IPS DF 6.9 (cell line): ENCODE measurements at regions not wholly inside any gene's neighbourhood (a gene's known extent, or its start where the extent isn't known, plus 50 kb on each side); places are given as distances from the start of the nearest gene placed in this dataset.

Experiments used
- DNase-seq: peaks from one replicate; pipeline ENCODE4 v3.0.0-alpha.2; 2013; ENCODE audit warnings: low read depth, low spot score
- H3K27ac ChIP-seq: one replicate; pipeline ENCODE4 v1.5.1; 2013; ENCODE audit warnings: low read length, control low read depth
- H3K27me3 ChIP-seq: 2 replicates; pipeline ENCODE4 v1.6.1; 2013; ENCODE audit warnings: mild to moderate bottlenecking, low read length; ENCODE audit not compliant: control insufficient read depth, insufficient read depth
- H3K36me3 ChIP-seq: 2 replicates; pipeline ENCODE4 v1.6.1; 2013; ENCODE audit warnings: low read length; ENCODE audit not compliant: control insufficient read depth, insufficient read depth
- H3K4me1 ChIP-seq: 2 replicates; pipeline ENCODE4 v1.6.1; 2013; ENCODE audit warnings: low read length; ENCODE audit not compliant: control insufficient read depth, insufficient read depth
- H3K4me3 ChIP-seq: 2 replicates; pipeline ENCODE4 v1.5.1; 2013; ENCODE audit warnings: mild to moderate bottlenecking, low read length
- H3K9me3 ChIP-seq: 2 replicates; pipeline ENCODE4 v1.6.1; 2013; ENCODE audit warnings: low read length, inconsistent platforms; ENCODE audit not compliant: control insufficient read depth, insufficient read depth
- WGBS: extraction: QIAGEN DNeasy Blood & Tissue Kit; methylation state at CpG from one replicate; pipeline ENCODE4 v1.1.7; 2013; ENCODE audit warnings: mixed read lengths, missing lambda C conversion rate; ENCODE audit not compliant: insufficient read length, insufficient coverage; 5-methylcytosine and 5-hydroxymethylcytosine counted together

DNA sequence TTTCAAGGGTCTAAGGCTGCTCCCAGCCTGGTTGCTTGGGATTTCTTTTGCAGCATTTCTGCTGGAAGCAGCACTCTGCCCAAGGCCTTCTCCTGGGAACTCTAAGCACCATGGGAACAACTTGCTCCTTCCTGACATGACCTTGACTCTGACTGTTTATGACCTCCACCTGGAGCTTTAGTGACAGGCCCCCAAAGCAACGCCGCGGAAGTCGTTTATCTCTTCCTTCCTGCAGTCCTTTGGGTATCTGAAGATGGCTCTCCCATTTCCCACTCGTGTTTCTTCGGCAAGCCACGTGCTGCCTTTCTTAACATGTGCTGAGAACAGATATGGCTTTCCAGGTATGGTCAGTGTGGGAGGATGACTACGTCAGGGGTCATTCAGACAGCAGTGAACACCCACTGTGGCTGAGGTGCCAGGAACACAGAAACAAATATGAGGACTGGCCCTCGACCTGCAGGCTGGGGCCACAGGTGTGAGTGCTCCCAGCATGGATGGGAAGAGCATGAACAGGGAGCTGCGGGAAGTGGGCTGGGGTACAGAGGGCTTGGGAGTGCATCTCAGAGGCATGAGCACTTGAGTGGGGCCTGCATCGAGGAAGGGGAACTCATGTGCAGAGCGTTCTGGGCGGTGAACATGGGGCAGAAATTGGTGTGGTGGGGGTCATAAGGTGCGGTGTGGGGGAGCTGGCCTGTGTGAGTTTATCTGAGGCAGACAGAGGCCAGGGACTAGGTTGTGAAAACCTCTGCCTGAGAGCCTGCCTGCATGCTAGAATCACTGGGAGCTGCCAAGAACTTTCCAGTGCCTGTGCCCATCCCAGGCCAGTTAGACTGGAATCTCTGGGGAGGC, 140.5 kb downstream of the TSN start:
- Histone ChIP-seq H3K27me3 (no peaks in the 10 kb centered on the region), H3K36me3 (no peaks in the 10 kb centered on the region), H3K4me3 (no peak overlapping the region), H3K27ac (no peak overlapping the region), H3K9me3 (no peaks in the 10 kb centered on the region), H3K4me1 (no peaks in the 10 kb centered on the region)
- WGBS = no CpG with 5 or more reads among the region's 14 CpGs
- DNase-seq = no peak

DNA sequence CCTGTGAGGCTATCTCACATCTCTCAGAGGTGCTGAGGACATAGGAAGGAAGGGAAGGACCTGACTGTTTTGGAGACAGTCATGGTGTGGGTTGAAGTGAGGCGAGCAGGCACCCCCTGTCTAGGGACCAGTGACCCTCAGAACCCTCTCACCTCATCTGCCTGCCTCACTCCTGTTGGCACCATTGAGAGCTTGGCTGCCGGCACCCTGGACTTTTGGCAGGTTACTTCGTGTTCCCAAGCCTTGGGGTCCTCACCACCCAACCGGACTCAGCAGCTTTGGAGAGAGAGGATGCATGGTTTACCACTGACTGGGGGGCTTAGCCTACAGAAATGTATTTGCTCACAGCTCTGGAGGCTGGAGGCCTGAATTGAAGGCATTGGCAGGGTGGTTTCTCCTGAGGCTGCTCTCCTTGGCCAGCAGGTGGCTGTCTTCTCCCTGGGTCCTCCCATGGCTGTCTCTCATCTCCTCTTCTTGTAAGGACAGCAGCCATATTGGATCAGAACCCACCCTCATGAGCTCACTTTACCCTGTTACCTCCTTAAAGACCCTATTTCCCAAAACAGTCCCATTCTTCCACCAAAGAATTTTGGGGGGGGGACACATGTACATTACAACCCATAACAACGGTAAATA, 142.0 kb downstream of the TSN start:
- no peaks in the 10 kb centered on the region for H3K9me3 ChIP-seq
- no peak overlapping the region for H3K4me3 ChIP-seq
- H3K36me3 ChIP-seq = no peaks in the 10 kb centered on the region
- no peaks in the 10 kb centered on the region for H3K27me3 ChIP-seq
- H3K27ac ChIP-seq = no peak overlapping the region
- WGBS = no CpG with 5 or more reads among the region's 5 CpGs
- no peaks in the 10 kb centered on the region; the same call in 1 of the 2 replicates for H3K4me1 ChIP-seq
- peak; percentile 9 for DNase-seq

DNA sequence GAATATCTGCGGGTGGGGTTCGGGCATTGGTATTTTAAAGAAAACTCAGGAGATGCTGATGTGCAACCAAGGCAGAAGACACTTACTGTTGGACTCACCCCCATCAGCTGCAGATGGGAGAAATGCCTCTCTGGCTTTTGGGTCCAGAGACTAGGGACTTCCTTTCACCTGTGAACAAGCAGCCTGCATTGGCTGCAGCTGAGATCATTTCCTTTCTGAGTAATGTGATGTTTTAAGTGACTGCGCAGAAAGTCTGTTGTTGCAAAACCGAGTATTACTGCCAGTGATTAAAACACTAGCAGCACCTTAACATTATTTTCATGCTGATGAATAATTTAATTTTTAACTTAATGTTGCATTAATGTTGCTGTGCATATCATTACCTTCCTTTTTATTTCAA, 143.0 kb downstream of the TSN start:
- H3K4me1 ChIP-seq = no peaks in the 10 kb centered on the region; the same call in 1 of the 2 replicates
- no peak overlapping the region for H3K27ac ChIP-seq
- no peaks in the 10 kb centered on the region for H3K27me3 ChIP-seq
- no peaks in the 10 kb centered on the region for H3K9me3 ChIP-seq
- WGBS = no CpG with 5 or more reads among the region's 4 CpGs
- no peak overlapping the region for H3K4me3 ChIP-seq
- no peak for DNase-seq
- H3K36me3 ChIP-seq = no peaks in the 10 kb centered on the region

DNA sequence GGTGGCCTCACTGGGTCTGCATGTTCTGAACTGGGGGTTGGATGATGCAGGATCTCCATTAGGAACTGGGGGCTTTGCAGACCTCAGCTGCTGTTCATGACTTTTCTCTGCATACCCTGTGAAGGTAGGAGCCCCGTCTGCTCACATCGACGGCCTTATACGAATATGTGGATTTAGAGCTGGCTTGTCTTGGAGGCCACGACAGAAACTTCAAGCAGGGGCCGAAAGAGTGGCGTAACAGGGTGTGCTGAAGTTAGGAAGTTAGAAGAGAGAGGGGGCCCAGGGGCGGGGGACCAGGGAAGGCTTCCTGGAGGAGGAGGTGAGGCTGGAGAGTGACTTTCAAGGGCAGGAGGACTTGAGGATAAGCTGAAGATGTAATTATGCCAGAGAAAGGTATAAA, 144.9 kb downstream of the TSN start:
- Histone ChIP-seq H3K27me3 (no peaks in the 10 kb centered on the region), H3K9me3 (no peaks in the 10 kb centered on the region), H3K27ac (no peak overlapping the region), H3K36me3 (no peaks in the 10 kb centered on the region), H3K4me3 (no peak overlapping the region), H3K4me1 (no peaks in the 10 kb centered on the region; the same call in 1 of the 2 replicates)
- no peak for DNase-seq
- no CpG with 5 or more reads among the region's 8 CpGs for WGBS

DNA sequence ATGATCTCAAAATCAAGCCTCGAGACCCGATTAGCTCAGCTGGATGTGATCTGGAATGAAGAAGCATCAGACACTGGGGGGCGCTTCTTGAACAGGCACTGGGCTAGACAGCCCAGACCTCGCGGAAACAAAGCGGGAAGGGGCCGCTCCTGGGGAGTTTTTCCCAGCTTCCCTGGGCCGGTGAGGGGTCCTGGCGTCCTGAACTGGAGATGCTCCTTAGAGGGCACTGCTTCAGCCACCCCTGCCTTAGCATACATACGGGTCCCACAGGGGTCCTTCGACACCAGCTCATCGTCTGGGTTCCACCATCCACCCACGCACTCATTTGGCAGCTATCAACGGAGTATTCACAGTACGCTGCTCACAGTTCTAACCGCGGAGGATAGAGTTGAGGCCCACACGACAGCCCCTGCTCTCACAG, 146.7 kb downstream of the TSN start:
- H3K27ac ChIP-seq = no peak overlapping the region
- no peaks in the 10 kb centered on the region for H3K9me3 ChIP-seq
- no peaks in the 10 kb centered on the region for H3K27me3 ChIP-seq
- H3K4me1 ChIP-seq = no peaks in the 10 kb centered on the region; the same call in 1 of the 2 replicates
- DNase-seq = peak; percentile 18
- no peaks in the 10 kb centered on the region for H3K36me3 ChIP-seq
- H3K4me3 ChIP-seq = no peak overlapping the region
- no CpG with 5 or more reads among the region's 18 CpGs for WGBS

DNA sequence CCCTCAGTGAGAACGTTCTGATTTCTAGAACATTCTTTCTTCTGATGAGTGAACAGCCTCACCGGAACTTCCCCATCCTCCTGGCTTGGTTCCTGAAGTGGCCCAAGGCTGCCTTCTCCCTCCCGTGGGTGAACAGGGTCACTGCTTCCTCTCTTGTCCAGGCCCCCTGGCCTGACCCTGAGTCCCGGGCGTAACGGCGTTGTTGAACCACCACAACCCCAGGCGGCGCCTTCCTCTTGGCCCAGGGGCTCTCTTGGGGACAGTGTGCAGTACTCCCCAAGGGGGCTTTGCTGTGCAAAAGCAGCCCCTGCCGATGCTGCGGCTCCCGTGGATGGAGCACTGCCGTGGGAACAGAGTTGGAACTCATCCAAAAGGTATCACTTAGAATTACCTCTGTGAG, 147.2 kb downstream of the TSN start:
- Histone ChIP-seq H3K27me3 (no peaks in the 10 kb centered on the region), H3K4me3 (no peak overlapping the region)
- no peak for DNase-seq

DNA sequence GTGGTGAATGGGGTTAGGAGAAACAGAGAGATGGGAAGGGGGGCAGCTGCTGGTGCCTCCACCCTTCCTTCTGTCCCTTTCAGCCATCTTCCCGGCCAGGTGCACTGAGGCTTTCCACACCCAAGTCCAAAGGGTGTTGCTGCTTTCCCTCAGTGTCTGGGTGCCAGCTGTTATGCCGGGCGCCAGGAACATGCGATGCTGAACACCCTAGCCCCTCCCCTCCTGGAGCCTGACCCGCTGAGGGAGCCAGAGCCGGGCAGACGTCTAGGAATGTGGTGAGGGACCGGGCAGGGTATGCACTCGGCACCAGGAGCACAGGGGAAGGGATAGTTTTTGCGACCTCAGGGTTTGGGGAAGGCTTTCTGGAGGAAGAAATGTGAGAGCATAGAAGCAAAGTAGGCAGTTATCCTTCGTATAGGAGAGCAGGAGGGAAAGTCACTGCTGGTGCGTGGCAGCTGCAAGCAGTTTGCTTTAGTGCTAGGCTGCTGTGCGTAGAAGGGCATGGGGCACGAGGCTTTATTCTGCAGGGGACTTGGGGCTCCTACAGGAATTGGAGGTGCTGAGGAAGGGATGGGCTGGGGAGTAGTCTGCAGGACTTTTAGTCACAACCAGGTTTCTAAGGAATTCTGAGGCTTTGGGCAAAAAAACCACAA, 147.7 kb downstream of the TSN start:
- Histone ChIP-seq H3K4me3 (no peak overlapping the region), H3K36me3 (no peaks in the 10 kb centered on the region), H3K27me3 (no peaks in the 10 kb centered on the region), H3K27ac (no peak overlapping the region), H3K9me3 (no peaks in the 10 kb centered on the region), H3K4me1 (no peaks in the 10 kb centered on the region; the same call in 1 of the 2 replicates)
- WGBS = no CpG with 5 or more reads among the region's 14 CpGs
- DNase-seq = no peak

More for the DNA sequence above, 147.2 kb downstream of the TSN start:
- H3K27ac ChIP-seq = no peak overlapping the region
- no peaks in the 10 kb centered on the region for H3K9me3 ChIP-seq
- H3K4me1 ChIP-seq = no peaks in the 10 kb centered on the region; the same call in 1 of the 2 replicates
- WGBS = no CpG with 5 or more reads among the region's 13 CpGs
- H3K36me3 ChIP-seq = no peaks in the 10 kb centered on the region

DNA sequence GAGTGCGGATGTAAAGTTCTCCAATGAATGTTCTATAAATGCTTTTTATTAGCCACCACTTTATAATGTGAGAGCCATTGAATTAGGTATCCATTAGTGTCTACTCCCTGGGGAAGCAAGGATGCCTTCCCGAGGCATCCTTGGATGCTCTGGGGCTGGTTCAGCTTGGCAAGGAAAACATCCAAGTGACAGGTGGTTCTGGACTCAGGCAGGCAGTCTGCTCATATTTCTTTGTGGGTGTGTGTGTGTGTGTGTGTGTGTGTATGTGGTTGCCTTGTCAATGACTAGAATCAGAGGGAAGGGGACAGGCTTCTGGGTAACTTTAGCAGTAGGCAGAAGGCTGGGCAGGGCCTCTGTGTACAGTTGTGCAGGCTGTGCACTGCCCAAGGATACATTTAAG, 149.2 kb downstream of the TSN start:
- H3K4me3 ChIP-seq = no peak overlapping the region
- WGBS = no CpG with 5 or more reads among the region's 2 CpGs
- H3K4me1 ChIP-seq = no peaks in the 10 kb centered on the region; the same call in 1 of the 2 replicates
- H3K36me3 ChIP-seq = no peaks in the 10 kb centered on the region
- H3K9me3 ChIP-seq = no peaks in the 10 kb centered on the region
- H3K27ac ChIP-seq = no peak overlapping the region
- no peaks in the 10 kb centered on the region for H3K27me3 ChIP-seq
- DNase-seq = no peak

DNA sequence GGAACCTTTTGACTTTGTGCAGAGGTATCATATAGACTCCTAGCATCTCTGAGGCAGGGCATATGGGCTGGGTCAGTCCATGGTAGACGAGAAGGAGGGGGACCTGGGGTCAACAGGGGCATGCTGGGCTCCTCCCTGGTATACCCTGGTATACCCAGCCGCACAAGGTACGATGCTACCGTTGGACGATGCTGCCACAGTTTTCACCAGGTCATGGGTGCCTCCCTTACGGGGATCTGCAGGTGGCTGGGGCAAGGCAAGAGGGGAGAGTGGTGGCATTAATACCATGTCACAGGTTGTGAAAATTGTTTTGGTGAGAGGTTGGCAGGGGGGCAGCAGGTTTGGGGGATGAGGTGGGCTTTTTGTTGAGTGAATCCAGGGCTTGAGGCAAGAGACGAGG, 149.8 kb downstream of the TSN start:
- H3K27ac ChIP-seq = no peak overlapping the region
- no peaks in the 10 kb centered on the region for H3K27me3 ChIP-seq
- H3K4me3 ChIP-seq = no peak overlapping the region
- H3K9me3 ChIP-seq = no peaks in the 10 kb centered on the region
- no CpG with 5 or more reads among the region's 7 CpGs for WGBS
- H3K4me1 ChIP-seq = no peaks in the 10 kb centered on the region; the same call in 1 of the 2 replicates
- no peaks in the 10 kb centered on the region for H3K36me3 ChIP-seq
- DNase-seq = no peak

DNA sequence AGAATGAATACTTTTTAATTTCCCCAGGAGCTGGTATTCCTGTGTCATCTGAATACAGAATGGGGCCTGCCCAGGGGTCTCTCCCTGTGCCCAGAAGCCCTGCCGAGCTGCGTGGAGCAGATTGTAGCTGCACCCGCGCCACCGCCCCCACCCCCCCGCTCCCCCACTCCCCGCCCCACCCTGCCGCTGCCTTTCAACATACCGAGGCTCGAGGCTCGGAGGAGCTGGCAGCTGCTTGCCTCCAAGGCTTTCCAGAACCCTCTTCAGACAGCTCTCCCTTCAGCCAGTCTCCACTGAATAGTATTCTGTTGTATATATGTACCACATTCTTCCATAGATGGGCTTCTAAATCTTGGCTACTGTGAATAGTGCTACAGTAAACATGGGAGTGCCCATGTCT, 150.7 kb downstream of the TSN start:
- Histone ChIP-seq H3K27me3 (no peaks in the 10 kb centered on the region), H3K36me3 (no peaks in the 10 kb centered on the region), H3K9me3 (no peaks in the 10 kb centered on the region), H3K4me1 (no peaks in the 10 kb centered on the region; the same call in 1 of the 2 replicates), H3K4me3 (no peak overlapping the region), H3K27ac (no peak overlapping the region)
- DNase-seq = no peak
- no CpG with 5 or more reads among the region's 11 CpGs for WGBS
